ENCODE measurements at regions not wholly inside any gene's neighbourhood (a gene's known extent, or its start where the extent isn't known, plus 50 kb on each side); places are given as distances from the start of the nearest gene placed in this dataset.

DNA sequence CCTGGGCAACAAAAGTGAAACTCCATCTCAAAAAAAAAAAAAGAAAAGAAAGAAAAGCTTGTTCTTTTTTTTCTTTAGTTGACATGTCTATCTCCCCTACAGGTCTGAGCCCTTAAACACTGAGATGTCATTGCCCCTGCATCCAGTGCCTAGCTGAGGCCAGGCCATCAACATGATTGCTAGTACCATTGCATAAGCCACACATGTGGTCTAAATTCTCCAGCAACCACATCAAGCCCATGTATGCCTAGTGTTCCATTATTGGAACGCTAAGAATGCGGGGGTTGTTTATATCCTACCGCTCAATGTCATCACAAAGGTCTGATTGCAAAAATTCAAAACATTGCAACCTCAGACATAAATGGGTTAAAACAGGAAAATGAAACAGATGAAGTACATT, 62.7 kb downstream of the NPTX2 start:
- no peak for TF ChIP-seq EZH2 (IDR thresholded peaks at IDR 0.05; ENCODE audit: borderline replicate concordance, insufficient read depth, low read depth, low read length, poor library complexity, severe bottlenecking)
- TF ChIP-seq CTCF (IDR thresholded peaks at IDR 0.05): no peak
